ENCODE measurements at regions not wholly inside any gene's neighbourhood (a gene's known extent, or its start where the extent isn't known, plus 50 kb on each side); places are given as distances from the start of the nearest gene placed in this dataset.
A peak's percentile ranks its signal among the peaks of the same experiment; 100 is the strongest.

DNA sequence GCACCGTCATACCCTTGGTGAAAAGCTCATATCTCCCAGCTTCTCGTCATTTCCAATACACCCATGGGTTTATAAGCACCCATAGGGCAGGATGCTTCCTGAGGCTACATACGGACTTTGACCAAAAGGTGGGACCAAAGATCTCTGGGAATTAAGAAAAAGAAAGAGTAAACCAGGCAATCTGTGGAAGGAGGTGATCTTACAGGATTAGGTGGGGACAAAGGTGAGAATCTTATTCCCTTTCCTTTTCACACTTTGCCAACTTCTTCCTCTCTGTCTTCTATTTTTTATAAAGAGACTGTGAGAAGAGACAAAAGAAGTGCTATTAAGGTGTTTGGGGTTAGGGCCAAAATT lies 172.0 kb downstream of the DLEU7 start:
- no peaks in the 10 kb centered on the region for H4K20me1 ChIP-seq (ENCODE audit: insufficient read depth, low read length)
- DNase-seq (no peak), ATAC-seq (ENCODE audit: insufficient read depth, low read depth) (no peak)
- H3K4me1 ChIP-seq (ENCODE audit: insufficient read depth, low read length): peaks cover 24% of the 10 kb centered on the region
- TF ChIP-seq, protein P1, sequence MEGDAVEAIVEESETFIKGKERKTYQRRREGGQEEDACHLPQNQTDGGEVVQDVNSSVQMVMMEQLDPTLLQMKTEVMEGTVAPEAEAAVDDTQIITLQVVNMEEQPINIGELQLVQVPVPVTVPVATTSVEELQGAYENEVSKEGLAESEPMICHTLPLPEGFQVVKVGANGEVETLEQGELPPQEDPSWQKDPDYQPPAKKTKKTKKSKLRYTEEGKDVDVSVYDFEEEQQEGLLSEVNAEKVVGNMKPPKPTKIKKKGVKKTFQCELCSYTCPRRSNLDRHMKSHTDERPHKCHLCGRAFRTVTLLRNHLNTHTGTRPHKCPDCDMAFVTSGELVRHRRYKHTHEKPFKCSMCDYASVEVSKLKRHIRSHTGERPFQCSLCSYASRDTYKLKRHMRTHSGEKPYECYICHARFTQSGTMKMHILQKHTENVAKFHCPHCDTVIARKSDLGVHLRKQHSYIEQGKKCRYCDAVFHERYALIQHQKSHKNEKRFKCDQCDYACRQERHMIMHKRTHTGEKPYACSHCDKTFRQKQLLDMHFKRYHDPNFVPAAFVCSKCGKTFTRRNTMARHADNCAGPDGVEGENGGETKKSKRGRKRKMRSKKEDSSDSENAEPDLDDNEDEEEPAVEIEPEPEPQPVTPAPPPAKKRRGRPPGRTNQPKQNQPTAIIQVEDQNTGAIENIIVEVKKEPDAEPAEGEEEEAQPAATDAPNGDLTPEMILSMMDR (IDR thresholded peaks at IDR 0.05; ENCODE audit: borderline replicate concordance, extremely low read depth, low read length, poor library complexity, severe bottlenecking): no peak
- no peak for TF ChIP-seq EZH2 (IDR thresholded peaks at IDR 0.05; ENCODE audit: borderline replicate concordance, low read depth, low read length, severe bottlenecking)
- no peaks in the 10 kb centered on the region for H3K9me3 ChIP-seq (ENCODE audit: insufficient read depth, low read length, severe bottlenecking)
- H3K9ac ChIP-seq (ENCODE audit: low read depth, low read length): no peak overlapping the region
- no peak overlapping the region for H2AFZ ChIP-seq (ENCODE audit: low read depth, low read length)
- H3K4me2 ChIP-seq (ENCODE audit: insufficient read depth, low read length): no peak overlapping the region
- no peak overlapping the region for H3K4me3 ChIP-seq (ENCODE audit: low read depth in 1 of 2, low read length in 2 of 2)
- no peaks in the 10 kb centered on the region for H3K27me3 ChIP-seq (ENCODE audit: insufficient read depth, low read length, poor library complexity)
- H3K36me3 ChIP-seq (ENCODE audit: insufficient read depth, low read length): no peaks in the 10 kb centered on the region
- no peak overlapping the region for H3K27ac ChIP-seq (ENCODE audit: low read length)
- H3K79me2 ChIP-seq (ENCODE audit: insufficient read depth, low read length): no peaks in the 10 kb centered on the region

DNA sequence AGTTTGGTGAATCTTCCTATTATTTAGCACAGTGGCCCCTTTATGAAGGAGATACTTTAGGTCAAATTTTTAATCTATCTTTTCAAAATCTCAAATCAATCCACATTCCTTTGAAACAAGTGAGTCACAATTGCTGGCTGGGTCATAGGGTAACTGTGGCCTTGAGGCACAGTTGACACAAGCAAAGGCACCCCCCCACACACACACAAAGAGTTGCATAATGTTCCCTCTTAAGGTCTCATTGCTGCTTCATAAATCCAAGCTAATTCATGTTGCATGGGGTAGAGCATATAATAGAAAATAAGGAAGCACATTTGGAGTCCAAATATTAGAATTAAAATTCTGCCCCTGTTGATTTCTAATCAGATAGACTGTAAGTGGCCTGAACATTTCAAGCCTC lies 171.5 kb downstream of the DLEU7 start:
- no peaks in the 10 kb centered on the region for H3K27me3 ChIP-seq (ENCODE audit: insufficient read depth, low read length, poor library complexity)
- H3K36me3 ChIP-seq (ENCODE audit: insufficient read depth, low read length): no peaks in the 10 kb centered on the region
- ATAC-seq (ENCODE audit: insufficient read depth, low read depth): no peak
- peaks cover 29% of the 10 kb centered on the region for H3K4me1 ChIP-seq (ENCODE audit: insufficient read depth, low read length)
- no peak overlapping the region for H3K4me2 ChIP-seq (ENCODE audit: insufficient read depth, low read length)
- no peak overlapping the region for H3K9ac ChIP-seq (ENCODE audit: low read depth, low read length)
- H3K9me3 ChIP-seq (ENCODE audit: insufficient read depth, low read length, severe bottlenecking): no peaks in the 10 kb centered on the region
- H3K4me3 ChIP-seq (ENCODE audit: low read depth in 1 of 2, low read length in 2 of 2): no peak overlapping the region
- TF ChIP-seq EZH2 (IDR thresholded peaks at IDR 0.05; ENCODE audit: borderline replicate concordance, low read depth, low read length, severe bottlenecking): no peak
- TF ChIP-seq, protein P1 (IDR thresholded peaks at IDR 0.05; ENCODE audit: borderline replicate concordance, extremely low read depth, low read length, poor library complexity, severe bottlenecking): no peak
- no peaks in the 10 kb centered on the region for H3K79me2 ChIP-seq (ENCODE audit: insufficient read depth, low read length)
- H2AFZ ChIP-seq (ENCODE audit: low read depth, low read length): no peak overlapping the region
- no peak for DNase-seq
- H4K20me1 ChIP-seq (ENCODE audit: insufficient read depth, low read length): no peaks in the 10 kb centered on the region
- H3K27ac ChIP-seq (ENCODE audit: low read length): no peak overlapping the region

DNA sequence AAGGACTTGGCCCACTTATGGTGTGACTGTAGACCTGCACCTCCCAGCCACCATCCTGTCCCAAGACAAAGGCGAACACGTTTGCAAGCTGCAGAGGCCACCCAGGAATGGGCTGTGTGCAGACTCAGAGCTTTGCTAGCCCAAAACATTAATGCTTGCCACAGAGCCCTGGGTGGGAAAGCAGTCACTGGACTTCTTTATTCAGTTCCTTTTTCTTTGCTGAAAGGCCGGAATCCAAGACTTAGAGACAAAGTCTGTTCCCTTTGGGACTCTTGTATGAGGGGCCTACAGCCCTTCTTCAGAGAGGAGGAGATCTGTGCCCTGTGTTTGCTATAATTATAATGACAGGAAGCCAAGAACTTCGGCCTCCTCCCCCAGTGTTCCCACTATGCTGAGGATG lies 167.8 kb downstream of the DLEU7 start:
- Histone ChIP-seq H3K36me3 (ENCODE audit: insufficient read depth, low read length) (no peaks in the 10 kb centered on the region), H3K79me2 (ENCODE audit: insufficient read depth, low read length) (no peaks in the 10 kb centered on the region), H3K27ac (ENCODE audit: low read length) (no peak overlapping the region), H3K4me1 (ENCODE audit: insufficient read depth, low read length) (peaks cover 20% of the 10 kb centered on the region), H3K9ac (ENCODE audit: low read depth, low read length) (no peak overlapping the region), H3K4me2 (ENCODE audit: insufficient read depth, low read length) (no peak overlapping the region), H2AFZ (ENCODE audit: low read depth, low read length) (no peak overlapping the region), H3K27me3 (ENCODE audit: insufficient read depth, low read length, poor library complexity) (no peaks in the 10 kb centered on the region), H3K4me3 (ENCODE audit: low read depth in 1 of 2, low read length in 2 of 2) (no peak overlapping the region), H3K9me3 (ENCODE audit: insufficient read depth, low read length, severe bottlenecking) (no peaks in the 10 kb centered on the region), H4K20me1 (ENCODE audit: insufficient read depth, low read length) (no peaks in the 10 kb centered on the region)
- TF ChIP-seq EZH2 (IDR thresholded peaks at IDR 0.05; ENCODE audit: borderline replicate concordance, low read depth, low read length, severe bottlenecking): no peak
- TF ChIP-seq, protein P1 (IDR thresholded peaks at IDR 0.05; ENCODE audit: borderline replicate concordance, extremely low read depth, low read length, poor library complexity, severe bottlenecking): no peak
- DNase-seq (no peak), ATAC-seq (ENCODE audit: insufficient read depth, low read depth) (no peak)

DNA sequence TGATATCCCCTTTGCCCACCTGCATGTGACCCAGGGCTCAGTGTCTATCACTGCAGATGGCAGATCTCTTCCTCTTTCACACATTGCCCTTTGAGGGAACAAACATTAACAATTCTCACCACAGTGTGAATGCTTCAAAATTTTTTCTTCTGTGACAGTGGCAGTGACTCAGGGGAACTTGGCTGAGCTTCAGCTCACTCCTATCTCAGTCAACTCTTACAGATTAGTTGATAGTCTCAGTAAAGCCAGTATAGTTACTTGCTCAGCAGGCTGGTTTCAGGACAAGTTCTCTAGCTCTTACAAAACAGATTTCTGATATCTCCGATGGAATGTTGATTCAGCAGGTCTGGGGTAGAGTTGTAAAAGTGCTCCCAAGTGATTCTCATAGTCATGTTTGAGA lies 166.9 kb downstream of the DLEU7 start:
- Histone ChIP-seq H3K79me2 (ENCODE audit: insufficient read depth, low read length) (no peaks in the 10 kb centered on the region), H3K36me3 (ENCODE audit: insufficient read depth, low read length) (no peaks in the 10 kb centered on the region), H4K20me1 (ENCODE audit: insufficient read depth, low read length) (no peaks in the 10 kb centered on the region), H3K4me3 (ENCODE audit: low read depth in 1 of 2, low read length in 2 of 2) (no peak overlapping the region), H3K27ac (ENCODE audit: low read length) (peak overlapping the region; percentile 40), H3K4me1 (ENCODE audit: insufficient read depth, low read length) (peaks cover 20% of the 10 kb centered on the region), H3K4me2 (ENCODE audit: insufficient read depth, low read length) (no peak overlapping the region), H3K9me3 (ENCODE audit: insufficient read depth, low read length, severe bottlenecking) (no peaks in the 10 kb centered on the region), H3K9ac (ENCODE audit: low read depth, low read length) (no peak overlapping the region), H3K27me3 (ENCODE audit: insufficient read depth, low read length, poor library complexity) (no peaks in the 10 kb centered on the region), H2AFZ (ENCODE audit: low read depth, low read length) (no peak overlapping the region)
- DNase-seq (no peak), ATAC-seq (ENCODE audit: insufficient read depth, low read depth) (peak; percentile 77)
- TF ChIP-seq, protein P1 (IDR thresholded peaks at IDR 0.05; ENCODE audit: borderline replicate concordance, extremely low read depth, low read length, poor library complexity, severe bottlenecking): no peak
- TF ChIP-seq EZH2 (IDR thresholded peaks at IDR 0.05; ENCODE audit: borderline replicate concordance, low read depth, low read length, severe bottlenecking): no peak
